Mesenchymal stem cell (in vitro differentiated cells and primary cell): ENCODE measurements at regions not wholly inside any gene's neighbourhood (a gene's known extent, or its start where the extent isn't known, plus 50 kb on each side); places are given as distances from the start of the nearest gene placed in this dataset.

Experiments
- DNase-seq: peaks from one replicate; pipeline ENCODE4 v3.0.0-alpha.2; 2013
- H2AFZ ChIP-seq: one replicate; pipeline ENCODE4 v1.6.1; 2013; ENCODE audit warnings: low read depth, mild to moderate bottlenecking, control low read depth, inconsistent platforms, low read length, moderate library complexity
- H2AK5ac ChIP-seq: 2 replicates; pipeline ENCODE4 v1.6.1; 2013; ENCODE audit warnings: low read length, moderate library complexity, mild to moderate bottlenecking, inconsistent platforms; ENCODE audit not compliant: severe bottlenecking
- H2BK120ac ChIP-seq: one replicate; pipeline ENCODE4 v1.6.1; 2013; ENCODE audit warnings: low read depth, mild to moderate bottlenecking, inconsistent platforms, low read length, moderate library complexity
- H2BK12ac ChIP-seq, 2 experiments: one replicate each; pipeline ENCODE4 v1.6.1; 2013; ENCODE audit warnings: inconsistent platforms in 2 of 2, low read length in 2 of 2, mild to moderate bottlenecking in 2 of 2, moderate library complexity in 2 of 2, control low read depth in 1 of 2
- H2BK15ac ChIP-seq: one replicate; pipeline ENCODE4 v1.6.1; 2013; ENCODE audit warnings: mild to moderate bottlenecking, low read depth, inconsistent platforms; ENCODE audit not compliant: poor library complexity, severe bottlenecking
- H2BK5ac ChIP-seq: 2 replicates; pipeline ENCODE4 v1.6.1; 2013; ENCODE audit warnings: low read depth, mild to moderate bottlenecking, low read length, control low read depth, inconsistent platforms; ENCODE audit not compliant: poor library complexity, severe bottlenecking
- H3K14ac ChIP-seq, 2 experiments: one replicate each; pipeline ENCODE4 v1.6.1; 2013; ENCODE audit warnings: inconsistent platforms in 2 of 2, low read length in 2 of 2, control low read depth in 1 of 2, mild to moderate bottlenecking in 1 of 2, moderate library complexity in 1 of 2
- H3K18ac ChIP-seq, 2 experiments: one replicate each; pipeline ENCODE4 v1.6.1; 2013; ENCODE audit warnings: inconsistent platforms in 2 of 2, low read length in 2 of 2, control low read depth in 1 of 2, low read depth in 1 of 2, mild to moderate bottlenecking in 1 of 2
- H3K23ac ChIP-seq, 2 experiments: one replicate each; pipeline ENCODE4 v1.6.1; 2013; ENCODE audit warnings: inconsistent platforms in 2 of 2, low read length in 2 of 2, mild to moderate bottlenecking in 2 of 2, moderate library complexity in 2 of 2, control low read depth in 1 of 2
- H3K27ac ChIP-seq: 2 replicates; pipeline ENCODE4 v1.5.1; 2013; ENCODE audit warnings: mild to moderate bottlenecking, moderate library complexity, low read length, control low read depth, inconsistent platforms; ENCODE audit not compliant: poor library complexity, severe bottlenecking
- H3K27me3 ChIP-seq, 2 experiments: 2 replicates each; pipeline versions ENCODE4 v1.6.1 to v1.7.0; 2013; ENCODE audit warnings: low read length in 2 of 2, mild to moderate bottlenecking in 2 of 2, moderate library complexity in 2 of 2, control low read depth in 1 of 2, inconsistent platforms in 1 of 2; ENCODE audit not compliant: control insufficient read depth in 1 of 2, insufficient read depth in 1 of 2
- H3K36me3 ChIP-seq, 2 experiments: 2 replicates each; pipeline versions ENCODE4 v1.6.1 to v1.7.0; 2013; ENCODE audit warnings: low read length in 2 of 2, control low read depth in 1 of 2, inconsistent platforms in 1 of 2, low read depth in 1 of 2, mild to moderate bottlenecking in 1 of 2; ENCODE audit not compliant: insufficient read depth in 2 of 2, control insufficient read depth in 1 of 2
- H3K4ac ChIP-seq, 2 experiments: one replicate each; pipeline ENCODE4 v1.6.1; 2013; ENCODE audit warnings: inconsistent platforms in 2 of 2, low read length in 2 of 2, mild to moderate bottlenecking in 2 of 2, moderate library complexity in 2 of 2, control low read depth in 1 of 2, low read depth in 1 of 2
- H3K4me1 ChIP-seq: 2 replicates; pipeline ENCODE4 v1.6.1; 2013; ENCODE audit warnings: low read depth, low read length, control low read depth; ENCODE audit not compliant: control insufficient read depth, insufficient read depth
- H3K4me2 ChIP-seq: 2 replicates; pipeline ENCODE4 v1.6.1; 2013; ENCODE audit warnings: low read length, mild to moderate bottlenecking, inconsistent platforms; ENCODE audit not compliant: poor library complexity, severe bottlenecking
- H3K4me3 ChIP-seq, 2 experiments: 2 replicates each; pipeline versions ENCODE4 v1.5.1 to v1.7.0; 2013; ENCODE audit warnings: low read length in 2 of 2, mild to moderate bottlenecking in 2 of 2, control low read depth in 1 of 2, low read depth in 1 of 2; ENCODE audit not compliant: insufficient read depth in 1 of 2
- H3K79me1 ChIP-seq: replicated peaks from 2 replicates; pipeline ENCODE4 v1.6.1; 2013; ENCODE audit warnings: mild to moderate bottlenecking, control low read depth, low read length, inconsistent platforms; ENCODE audit not compliant: poor library complexity, severe bottlenecking
- H3K9ac ChIP-seq: 2 replicates; pipeline ENCODE4 v1.7.0; 2013; ENCODE audit warnings: mild to moderate bottlenecking, low read length, moderate library complexity
- H3K9me3 ChIP-seq: 2 replicates; pipeline ENCODE4 v1.7.0; 2013; ENCODE audit warnings: mild to moderate bottlenecking, low read length; ENCODE audit not compliant: control insufficient read depth
- H4K8ac ChIP-seq: one replicate; pipeline ENCODE4 v1.6.1; 2013; ENCODE audit warnings: inconsistent platforms, mild to moderate bottlenecking, low read length, moderate library complexity
- H4K91ac ChIP-seq: one replicate; pipeline ENCODE4 v1.6.1; 2013; ENCODE audit warnings: mild to moderate bottlenecking, low read length, inconsistent platforms
- WGBS: methylation state at CpG from one replicate; pipeline ENCODE4 v1.1.7; 2013; ENCODE audit warnings: mixed read lengths; 5-methylcytosine and 5-hydroxymethylcytosine counted together

DNA sequence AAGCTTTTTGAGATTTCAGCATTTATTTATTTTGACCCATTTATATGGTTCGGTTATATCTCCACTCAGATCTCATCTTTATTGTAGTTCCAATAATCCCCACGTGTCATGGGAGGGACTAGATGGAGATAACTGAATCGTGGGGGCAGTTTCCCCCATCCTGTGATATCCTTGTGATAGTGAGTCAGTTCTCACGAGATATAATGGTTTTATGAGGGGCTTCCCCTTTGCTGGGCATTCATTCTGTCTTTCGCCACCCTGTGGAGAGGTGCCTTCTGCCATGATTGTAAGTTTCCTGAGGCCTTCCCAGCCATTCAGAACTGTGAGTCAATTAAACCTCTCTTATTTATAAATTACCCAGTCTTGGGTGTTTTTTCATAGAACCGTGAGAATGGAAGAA lies 96.5 kb upstream of the PCSK1 start:
- no peak overlapping the region for H2AFZ ChIP-seq
- H2AK5ac ChIP-seq, result no peak overlapping the region
- no peak overlapping the region for H2BK120ac ChIP-seq
- H2BK5ac ChIP-seq, result no peak overlapping the region
- no peaks in the 10 kb centered on the region for H3K9me3 ChIP-seq
- no peak for DNase-seq
- no peaks in the 10 kb centered on the region for H3K79me1 ChIP-seq
- no peak overlapping the region for H3K18ac ChIP-seq
- H3K36me3 ChIP-seq, result no peaks in the 10 kb centered on the region
- no peak overlapping the region for H3K4me3 ChIP-seq
- no peak overlapping the region for H2BK12ac ChIP-seq
- H3K27ac ChIP-seq, result no peak overlapping the region
- 83% methylated on average over 5 of the region's 6 CpGs for WGBS
- no peak overlapping the region for H3K4me2 ChIP-seq
- H4K8ac ChIP-seq, result no peak overlapping the region
- H4K91ac ChIP-seq, result no peak overlapping the region
- no peak overlapping the region for H3K14ac ChIP-seq
- no peaks in the 10 kb centered on the region for H3K4me1 ChIP-seq
- H2BK15ac ChIP-seq, result no peak overlapping the region
- H3K4ac ChIP-seq, result no peak overlapping the region
- H3K27me3 ChIP-seq, result no peaks in the 10 kb centered on the region
- no peak overlapping the region for H3K9ac ChIP-seq
- no peak overlapping the region for H3K23ac ChIP-seq

- Histone ChIP-seq H3K9ac (no peak overlapping the region), H2BK5ac (no peak overlapping the region), H3K4me2 (no peak overlapping the region), H2BK120ac (no peak overlapping the region), H3K4ac (no peak overlapping the region), H3K9me3 (no peaks in the 10 kb centered on the region), H4K91ac (no peak overlapping the region), H2BK12ac (peak overlapping the region in 1 of 2 experiments; percentile 72), H3K79me1 (no peaks in the 10 kb centered on the region), H2AFZ (no peak overlapping the region), H3K27ac (no peak overlapping the region), H3K14ac (peak overlapping the region in 1 of 2 experiments; percentile 48), H4K8ac (no peak overlapping the region), H2BK15ac (no peak overlapping the region), H3K23ac (no peak overlapping the region), H3K27me3 (no peaks in the 10 kb centered on the region), H3K18ac (no peak overlapping the region), H3K36me3 (no peaks in the 10 kb centered on the region), H2AK5ac (no peak overlapping the region), H3K4me1 (no peaks in the 10 kb centered on the region), H3K4me3 (no peak overlapping the region)
- no peak for DNase-seq
These were observed 97.9 kb upstream of the PCSK1 start for GRCh38 chr5:96530901-96531300.

DNA sequence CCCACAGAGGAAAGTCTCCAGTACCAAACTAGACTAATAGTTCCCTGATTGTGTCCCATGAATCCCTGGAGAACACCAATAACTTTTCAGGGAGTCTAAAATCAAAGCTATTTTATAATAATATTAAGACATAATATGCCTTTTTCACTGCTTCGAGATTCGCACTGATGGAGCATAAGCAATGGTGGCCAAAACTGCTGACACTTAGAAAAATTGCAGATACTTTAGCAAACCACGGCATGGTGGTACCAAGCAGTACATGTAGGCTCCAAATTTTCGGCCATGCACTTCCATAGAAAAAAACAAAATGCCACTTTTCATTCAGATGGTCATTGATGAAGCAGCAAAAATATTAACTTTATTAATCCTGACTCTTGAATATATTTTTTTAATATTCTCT lies 100.3 kb upstream of the PCSK1 start:
- Histone ChIP-seq H2BK5ac (no peak overlapping the region), H3K18ac (no peak overlapping the region), H3K27ac (no peak overlapping the region), H2BK120ac (no peak overlapping the region), H3K4me2 (no peak overlapping the region), H3K4ac (no peak overlapping the region), H2AK5ac (no peak overlapping the region), H3K9ac (no peak overlapping the region), H3K9me3 (no peaks in the 10 kb centered on the region), H3K4me1 (no peaks in the 10 kb centered on the region), H3K79me1 (no peaks in the 10 kb centered on the region), H3K23ac (no peak overlapping the region), H3K14ac (no peak overlapping the region), H4K8ac (no peak overlapping the region), H3K36me3 (no peaks in the 10 kb centered on the region), H3K4me3 (no peak overlapping the region), H2BK15ac (no peak overlapping the region), H3K27me3 (no peaks in the 10 kb centered on the region), H4K91ac (no peak overlapping the region), H2AFZ (no peak overlapping the region), H2BK12ac (no peak overlapping the region)
- over 99% methylated on average over 4 of the region's 4 CpGs for WGBS
- DNase-seq, result no peak

DNA sequence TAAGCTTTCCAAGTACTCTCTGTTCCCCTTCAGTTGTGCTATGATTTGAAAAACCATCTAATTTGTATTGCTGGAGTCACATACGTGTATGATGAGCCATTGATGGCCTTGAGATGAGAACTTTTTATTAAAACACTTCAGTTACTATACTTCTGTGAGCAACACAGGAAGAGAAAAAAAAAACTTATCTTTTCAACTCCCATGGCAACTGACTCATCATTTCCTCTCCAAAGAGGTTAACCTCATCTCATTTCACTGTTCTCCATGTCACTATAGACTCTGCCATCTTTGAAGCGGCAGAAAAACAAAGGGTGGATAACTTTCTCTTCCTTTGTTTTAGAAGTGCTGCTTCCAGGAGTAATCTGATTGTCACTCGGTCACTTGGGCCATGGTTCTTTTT lies 104.3 kb upstream of the PCSK1 start:
- Histone ChIP-seq H3K9me3 (no peaks in the 10 kb centered on the region), H2AFZ (no peak overlapping the region), H2BK12ac (no peak overlapping the region), H2BK15ac (no peak overlapping the region), H3K4me1 (no peaks in the 10 kb centered on the region), H4K91ac (no peak overlapping the region), H2BK5ac (no peak overlapping the region), H3K18ac (no peak overlapping the region), H3K27ac (no peak overlapping the region), H4K8ac (no peak overlapping the region), H3K4me2 (no peak overlapping the region), H3K23ac (no peak overlapping the region), H2BK120ac (no peak overlapping the region), H3K4me3 (no peak overlapping the region), H2AK5ac (no peak overlapping the region), H3K4ac (no peak overlapping the region), H3K36me3 (no peaks in the 10 kb centered on the region), H3K9ac (peak overlapping the region; percentile 39), H3K79me1 (no peaks in the 10 kb centered on the region), H3K14ac (no peak overlapping the region), H3K27me3 (no peaks in the 10 kb centered on the region)
- WGBS, result 67% methylated on average over 1 of the region's 3 CpGs
- peak; percentile 89 for DNase-seq
